Osteoblast (primary cell): ENCODE measurements at regions not wholly inside any gene's neighbourhood (a gene's known extent, or its start where the extent isn't known, plus 50 kb on each side); places are given as distances from the start of the nearest gene placed in this dataset.

Source experiments
- DNase-seq: peaks from one replicate; pipeline ENCODE4 v3.0.0; 2011; ENCODE audit warnings: low spot score, mixed read lengths; ENCODE audit not compliant: insufficient read length; ENCODE audit errors: missing footprints
- H2AFZ ChIP-seq: 2 replicates; pipeline ENCODE4 v1.6.0; 2011; ENCODE audit warnings: mild to moderate bottlenecking, low read length
- H3K27ac ChIP-seq: 2 replicates; pipeline ENCODE4 v1.5.1; 2011; ENCODE audit warnings: mild to moderate bottlenecking, low read depth, low read length, moderate library complexity
- H3K27me3 ChIP-seq: 2 replicates; pipeline ENCODE4 v1.6.0; 2012; ENCODE audit warnings: mild to moderate bottlenecking, control low read depth, inconsistent platforms, low read length, moderate library complexity; ENCODE audit not compliant: insufficient read depth
- H3K36me3 ChIP-seq: 2 replicates; pipeline ENCODE4 v1.5.1; 2011; ENCODE audit warnings: mild to moderate bottlenecking, low read length, control low read depth, moderate library complexity; ENCODE audit not compliant: insufficient read depth
- H3K4me1 ChIP-seq: 2 replicates; pipeline ENCODE4 v1.5.1; 2011; ENCODE audit warnings: mild to moderate bottlenecking, low read length, control low read depth, moderate library complexity; ENCODE audit not compliant: insufficient read depth
- H3K4me2 ChIP-seq: 2 replicates; pipeline ENCODE4 v1.6.0; 2011; ENCODE audit warnings: mild to moderate bottlenecking, low read length; ENCODE audit not compliant: insufficient read depth
- H3K4me3 ChIP-seq: fragments of 200-600 bp; sonication (generic); 3 replicates; pipeline ENCODE4 v1.5.1; 2012; ENCODE audit warnings: mild to moderate bottlenecking, low read length, inconsistent platforms; ENCODE audit not compliant: insufficient read depth
- H3K79me2 ChIP-seq: 2 replicates; pipeline ENCODE4 v1.6.0; 2012; ENCODE audit warnings: mild to moderate bottlenecking, low read length, control low read depth, inconsistent platforms; ENCODE audit not compliant: insufficient read depth
- H3K9me3 ChIP-seq: 2 replicates; pipeline ENCODE4 v1.5.1; 2011; ENCODE audit warnings: low read depth, low read length, control low read depth
- H4K20me1 ChIP-seq: 2 replicates; pipeline ENCODE4 v1.6.0; 2012; ENCODE audit warnings: mild to moderate bottlenecking, low read length, control low read depth; ENCODE audit not compliant: insufficient read depth
- TF ChIP-seq, protein P1 (sequence below): IDR thresholded peaks from 2 replicates; pipeline ENCODE4 v1.5.1; 2011; ENCODE audit warnings: mild to moderate bottlenecking, low read depth, low read length, moderate library complexity; ENCODE audit errors: extremely low read depth

DNA sequence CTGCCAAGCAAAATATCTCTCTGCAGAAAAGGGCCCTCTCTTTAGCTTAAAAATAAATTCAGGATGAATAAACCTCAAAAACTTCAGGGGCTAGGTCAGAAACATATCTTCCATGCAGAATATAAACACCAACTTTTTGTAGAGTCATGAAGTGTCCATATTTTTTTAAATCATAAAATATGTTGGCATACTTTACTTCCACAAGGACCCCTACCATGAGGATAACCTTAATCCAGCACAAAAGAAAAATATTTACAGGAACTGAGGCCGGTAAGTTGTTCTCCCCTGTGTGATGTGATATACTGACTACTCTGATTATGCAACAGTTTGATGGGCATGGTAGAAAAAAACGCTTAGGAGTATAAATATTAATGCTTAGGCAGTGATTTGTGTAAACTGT is 264.8 kb upstream of the CDH11 start:
- Histone ChIP-seq H3K36me3 (no peaks in the 10 kb centered on the region), H2AFZ (no peak overlapping the region), H3K27ac (no peak overlapping the region), H3K4me2 (no peak overlapping the region), H3K4me3 (no peak overlapping the region), H3K79me2 (no peaks in the 10 kb centered on the region), H4K20me1 (no peaks in the 10 kb centered on the region), H3K4me1 (peaks cover 7% of the 10 kb centered on the region), H3K9me3 (peaks cover 4% of the 10 kb centered on the region), H3K27me3 (no peaks in the 10 kb centered on the region)
- TF ChIP-seq, protein P1, sequence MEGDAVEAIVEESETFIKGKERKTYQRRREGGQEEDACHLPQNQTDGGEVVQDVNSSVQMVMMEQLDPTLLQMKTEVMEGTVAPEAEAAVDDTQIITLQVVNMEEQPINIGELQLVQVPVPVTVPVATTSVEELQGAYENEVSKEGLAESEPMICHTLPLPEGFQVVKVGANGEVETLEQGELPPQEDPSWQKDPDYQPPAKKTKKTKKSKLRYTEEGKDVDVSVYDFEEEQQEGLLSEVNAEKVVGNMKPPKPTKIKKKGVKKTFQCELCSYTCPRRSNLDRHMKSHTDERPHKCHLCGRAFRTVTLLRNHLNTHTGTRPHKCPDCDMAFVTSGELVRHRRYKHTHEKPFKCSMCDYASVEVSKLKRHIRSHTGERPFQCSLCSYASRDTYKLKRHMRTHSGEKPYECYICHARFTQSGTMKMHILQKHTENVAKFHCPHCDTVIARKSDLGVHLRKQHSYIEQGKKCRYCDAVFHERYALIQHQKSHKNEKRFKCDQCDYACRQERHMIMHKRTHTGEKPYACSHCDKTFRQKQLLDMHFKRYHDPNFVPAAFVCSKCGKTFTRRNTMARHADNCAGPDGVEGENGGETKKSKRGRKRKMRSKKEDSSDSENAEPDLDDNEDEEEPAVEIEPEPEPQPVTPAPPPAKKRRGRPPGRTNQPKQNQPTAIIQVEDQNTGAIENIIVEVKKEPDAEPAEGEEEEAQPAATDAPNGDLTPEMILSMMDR: no peak
- no peak for DNase-seq

DNA sequence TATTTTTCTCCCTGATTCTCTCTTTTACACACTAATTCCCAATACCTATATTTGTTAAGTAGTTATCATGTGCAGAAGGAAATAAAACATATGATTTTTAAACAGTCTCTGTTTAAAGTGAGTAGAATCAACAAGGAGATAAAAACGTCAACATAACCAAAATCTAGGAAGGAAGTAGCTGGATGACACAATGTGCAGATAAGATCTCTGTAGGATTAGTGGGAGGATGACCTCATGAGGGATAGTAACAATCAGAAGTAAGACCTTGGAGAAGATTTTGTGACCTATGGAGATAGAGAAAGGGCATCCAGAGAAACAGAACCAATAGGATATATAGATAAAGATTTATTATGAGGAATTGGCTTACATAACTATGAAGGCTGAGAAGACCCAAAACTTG is 262.6 kb upstream of the CDH11 start:
- DNase-seq: no peak

DNA sequence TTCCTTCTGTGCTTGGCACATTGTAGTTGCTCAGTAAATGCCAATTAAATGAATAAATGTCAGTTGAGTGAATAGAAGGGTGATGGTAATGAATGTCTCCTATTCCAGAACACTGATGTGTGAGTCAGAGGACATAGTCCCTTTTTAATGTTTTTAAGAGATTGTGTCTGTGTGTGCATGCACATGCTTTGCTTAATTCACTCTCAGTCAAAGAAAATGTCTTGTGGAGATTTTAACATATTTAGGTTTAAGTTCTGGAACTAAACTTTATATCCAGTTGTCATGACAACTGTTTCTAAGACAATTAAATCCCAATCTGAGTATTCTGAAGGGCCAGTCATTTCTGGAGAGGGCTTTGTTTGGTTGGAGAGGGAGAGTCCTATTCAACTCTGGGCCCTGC is 255.3 kb upstream of the CDH11 start:
- H3K4me2 ChIP-seq: no peak overlapping the region
- no peaks in the 10 kb centered on the region for H3K79me2 ChIP-seq
- H3K4me1 ChIP-seq: peaks cover 6% of the 10 kb centered on the region
- H3K4me3 ChIP-seq: no peak overlapping the region
- DNase-seq: no peak
- H3K9me3 ChIP-seq: no peaks in the 10 kb centered on the region
- H4K20me1 ChIP-seq: no peaks in the 10 kb centered on the region
- H3K27me3 ChIP-seq: no peaks in the 10 kb centered on the region
- H3K36me3 ChIP-seq: no peaks in the 10 kb centered on the region
- H3K27ac ChIP-seq: no peak overlapping the region
- no peak overlapping the region for H2AFZ ChIP-seq
- TF ChIP-seq, protein P1: no peak

More for the DNA sequence above, 262.6 kb upstream of the CDH11 start:
- Histone ChIP-seq H3K9me3 (peaks cover 4% of the 10 kb centered on the region), H3K79me2 (no peaks in the 10 kb centered on the region), H3K4me2 (no peak overlapping the region), H2AFZ (no peak overlapping the region), H3K4me1 (peaks cover 7% of the 10 kb centered on the region), H4K20me1 (no peaks in the 10 kb centered on the region), H3K27ac (no peak overlapping the region), H3K4me3 (no peak overlapping the region), H3K36me3 (no peaks in the 10 kb centered on the region), H3K27me3 (no peaks in the 10 kb centered on the region)
- TF ChIP-seq, protein P1: no peak

DNA sequence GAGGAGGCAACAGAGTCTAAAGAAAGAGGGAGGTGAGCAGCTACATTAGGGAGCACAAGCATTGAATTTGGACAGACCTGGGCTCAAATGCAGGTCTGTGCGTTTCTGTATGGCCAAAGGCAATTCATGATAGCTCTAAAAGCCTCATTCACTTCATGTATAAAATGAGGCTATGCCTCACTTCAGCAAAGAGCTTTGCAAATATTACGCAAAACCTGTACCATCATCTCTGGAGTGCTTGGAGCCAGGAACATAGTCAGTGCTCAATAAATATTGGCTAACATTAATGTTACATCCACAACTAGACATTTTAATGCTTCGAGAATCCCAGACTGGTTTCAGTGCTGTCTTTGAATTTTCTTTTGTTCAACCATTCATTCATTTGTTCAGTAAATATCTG is 254.7 kb upstream of the CDH11 start:
- no peak overlapping the region for H3K4me2 ChIP-seq

More for the DNA sequence above, 254.7 kb upstream of the CDH11 start:
- TF ChIP-seq, protein P1: no peak
- H4K20me1 ChIP-seq: no peaks in the 10 kb centered on the region
- H3K36me3 ChIP-seq: no peaks in the 10 kb centered on the region
- H3K9me3 ChIP-seq: no peaks in the 10 kb centered on the region
- H2AFZ ChIP-seq: no peak overlapping the region
- DNase-seq: no peak
- no peak overlapping the region for H3K27ac ChIP-seq
- peaks cover 6% of the 10 kb centered on the region for H3K4me1 ChIP-seq
- H3K79me2 ChIP-seq: no peaks in the 10 kb centered on the region
- H3K27me3 ChIP-seq: no peaks in the 10 kb centered on the region
- no peak overlapping the region for H3K4me3 ChIP-seq
